SK-N-SH treated with all-trans-retinoic acid at 6 μM for 48 hours (cell line): ENCODE measurements at regions not wholly inside any gene's neighbourhood (a gene's known extent, or its start where the extent isn't known, plus 50 kb on each side); places are given as distances from the start of the nearest gene placed in this dataset.

Experiments used
- ATAC-seq: fragments of 200-7000 bp; cut with Tn5 transposase; 3 replicates; pipeline ENCODE4 v1.9.1; 2020; ENCODE audit warnings: mild to moderate bottlenecking, moderate library complexity
- ARNTL ChIP-seq: fragments of 450-650 bp; formaldehyde crosslinking; IDR thresholded peaks from 2 replicates; pipeline ENCODE4 v1.5.0; 2020; ENCODE audit warnings: low read depth, mild to moderate bottlenecking, moderate library complexity, borderline replicate concordance
- BACH2 ChIP-seq: fragments of 250-450 bp; sonication (Bioruptor Pico); IDR thresholded peaks from 2 replicates; pipeline ENCODE4 v1.9.0; 2021; ENCODE audit warnings: mild to moderate bottlenecking, borderline replicate concordance
- CSDC2 ChIP-seq: fragments of 250-450 bp; sonication (Bioruptor Pico); IDR thresholded peaks from 2 replicates; pipeline ENCODE4 v1.5.0; 2020; ENCODE audit warnings: mild to moderate bottlenecking, moderate library complexity
- GLIS3 ChIP-seq: fragments of 250-450 bp; sonication (Bioruptor Pico); IDR thresholded peaks from 2 replicates; pipeline ENCODE4 v1.5.0; 2020; ENCODE audit warnings: mild to moderate bottlenecking, moderate library complexity
- ISL1 ChIP-seq: fragments of 250-450 bp; sonication (Bioruptor Pico); IDR thresholded peaks from 2 replicates; pipeline ENCODE4 v2.1.2; 2022; ENCODE audit warnings: mild to moderate bottlenecking, moderate library complexity
- OSR1 ChIP-seq: fragments of 250-450 bp; sonication (Bioruptor Pico); IDR thresholded peaks from 2 replicates; pipeline ENCODE4 v1.8.0; 2022; ENCODE audit warnings: moderate library complexity, mild to moderate bottlenecking, inconsistent platforms
- PPARA ChIP-seq: fragments of 250-450 bp; sonication (Bioruptor Pico); IDR thresholded peaks from 2 replicates; pipeline ENCODE4 v1.5.0; 2020; ENCODE audit warnings: mild to moderate bottlenecking, borderline replicate concordance
- RARB ChIP-seq: fragments of 250-450 bp; sonication (Bioruptor Pico); IDR thresholded peaks from 2 replicates; pipeline ENCODE4 v1.8.0; 2021; ENCODE audit warnings: mild to moderate bottlenecking, moderate library complexity
- SNAI2 ChIP-seq: fragments of 250-450 bp; sonication (Bioruptor Pico); IDR thresholded peaks from 2 replicates; pipeline ENCODE4 v1.5.0; 2020; ENCODE audit warnings: mild to moderate bottlenecking, moderate library complexity
- TCF4 ChIP-seq: fragments of 250-450 bp; sonication (Bioruptor Pico); IDR thresholded peaks from 2 replicates; pipeline ENCODE4 v1.8.0; 2021; ENCODE audit warnings: mild to moderate bottlenecking, moderate library complexity, borderline replicate concordance
- ZC3H10 ChIP-seq: fragments of 250-450 bp; sonication (Bioruptor Pico); IDR thresholded peaks from 2 replicates; pipeline ENCODE4 v1.5.1; 2021; ENCODE audit warnings: mild to moderate bottlenecking, moderate library complexity
- ZFP3 ChIP-seq: fragments of 250-450 bp; sonication (Bioruptor Pico); IDR thresholded peaks from 2 replicates; pipeline ENCODE4 v1.5.0; 2020; ENCODE audit warnings: mild to moderate bottlenecking, moderate library complexity
- ZNF565 ChIP-seq: fragments of 450-650 bp; formaldehyde crosslinking; conservative IDR thresholded peaks from 2 replicates; pipeline ENCODE4 v1.5.0; 2020; ENCODE audit warnings: low read depth, mild to moderate bottlenecking, moderate library complexity
- ZNF70 ChIP-seq: fragments of 450-650 bp; formaldehyde crosslinking; IDR thresholded peaks from 2 replicates; pipeline ENCODE4 v1.5.0; 2020; ENCODE audit warnings: mild to moderate bottlenecking, moderate library complexity
- TF ChIP-seq, protein P1 (sequence below): fragments of 250-450 bp; sonication (Bioruptor Pico); IDR thresholded peaks from 2 replicates; pipeline ENCODE4 v1.8.0; 2021; ENCODE audit warnings: low read depth, mild to moderate bottlenecking, moderate library complexity, borderline replicate concordance
- TF ChIP-seq, protein P2 (sequence below): fragments of 250-450 bp; sonication (Bioruptor Pico); IDR thresholded peaks from 2 replicates; pipeline ENCODE4 v1.5.1; 2020; ENCODE audit warnings: low read depth, mild to moderate bottlenecking, moderate library complexity
- TF ChIP-seq, protein P3 (sequence below): fragments of 250-450 bp; sonication (Bioruptor Pico); IDR thresholded peaks from 2 replicates; pipeline ENCODE4 v1.5.0; 2020; ENCODE audit warnings: mild to moderate bottlenecking, moderate library complexity
- TF ChIP-seq, protein P4 (sequence below): fragments of 250-450 bp; sonication (Bioruptor Pico); IDR thresholded peaks from 2 replicates; pipeline ENCODE4 v1.8.0; 2020; ENCODE audit warnings: mild to moderate bottlenecking, moderate library complexity, borderline replicate concordance

DNA sequence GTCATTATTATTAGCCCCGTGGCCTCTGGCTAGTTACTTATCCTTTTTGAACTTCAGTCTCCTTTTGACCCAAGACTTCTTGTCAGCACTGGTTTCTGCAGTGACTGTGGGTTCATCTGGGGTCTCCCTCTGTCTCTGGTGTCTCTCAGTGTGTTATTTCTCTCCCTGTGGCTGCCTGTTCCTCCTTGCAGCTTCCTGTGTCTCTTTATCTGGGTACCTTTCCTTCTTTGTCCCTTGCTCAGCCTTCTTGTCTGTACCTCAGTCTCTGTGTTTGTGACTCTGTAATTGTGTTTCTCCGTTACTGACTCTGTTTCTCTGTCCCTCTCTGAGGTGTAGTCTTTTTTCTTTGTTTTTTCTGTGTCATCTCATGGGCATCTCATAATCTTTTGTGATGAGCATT, 102.6 kb upstream of the CDH11 start:
- TF ChIP-seq RARB (CRISPR knock-in tag) (no peak), TCF4 (CRISPR knock-in tag) (no peak), ZNF70 (CRISPR knock-in tag) (no peak), PPARA (no peak), ZFP3 (CRISPR knock-in tag) (no peak)
- TF ChIP-seq, protein P1, sequence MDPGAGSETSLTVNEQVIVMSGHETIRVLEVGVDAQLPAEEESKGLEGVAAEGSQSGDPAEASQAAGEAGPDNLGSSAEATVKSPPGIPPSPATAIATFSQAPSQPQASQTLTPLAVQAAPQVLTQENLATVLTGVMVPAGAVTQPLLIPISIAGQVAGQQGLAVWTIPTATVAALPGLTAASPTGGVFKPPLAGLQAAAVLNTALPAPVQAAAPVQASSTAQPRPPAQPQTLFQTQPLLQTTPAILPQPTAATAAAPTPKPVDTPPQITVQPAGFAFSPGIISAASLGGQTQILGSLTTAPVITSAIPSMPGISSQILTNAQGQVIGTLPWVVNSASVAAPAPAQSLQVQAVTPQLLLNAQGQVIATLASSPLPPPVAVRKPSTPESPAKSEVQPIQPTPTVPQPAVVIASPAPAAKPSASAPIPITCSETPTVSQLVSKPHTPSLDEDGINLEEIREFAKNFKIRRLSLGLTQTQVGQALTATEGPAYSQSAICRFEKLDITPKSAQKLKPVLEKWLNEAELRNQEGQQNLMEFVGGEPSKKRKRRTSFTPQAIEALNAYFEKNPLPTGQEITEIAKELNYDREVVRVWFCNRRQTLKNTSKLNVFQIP, result no peak
- ATAC-seq, result no peak

DNA sequence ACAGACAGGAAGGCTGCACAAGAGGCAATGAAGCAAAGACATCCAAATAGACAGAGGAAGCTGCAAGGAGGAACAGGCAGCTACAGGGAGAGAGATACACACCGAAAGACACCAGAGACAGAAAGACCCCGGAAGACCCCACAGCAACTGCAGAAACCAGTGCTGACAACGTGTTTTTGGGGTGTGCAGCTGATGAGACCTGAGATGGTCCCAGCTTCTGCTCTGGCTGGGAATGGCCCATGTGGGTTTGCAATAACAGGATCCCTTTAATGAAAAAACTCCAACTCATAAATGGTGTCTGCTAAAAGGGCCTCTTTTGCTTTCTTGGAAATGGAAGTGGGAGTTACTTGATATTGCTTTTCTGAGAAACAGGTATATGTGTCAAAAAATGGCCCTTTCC, 101.5 kb upstream of the CDH11 start:
- TF ChIP-seq ZFP3 (CRISPR knock-in tag) (no peak), BACH2 (CRISPR knock-in tag) (no peak), OSR1 (CRISPR knock-in tag) (no peak), CSDC2 (no peak), SNAI2 (CRISPR knock-in tag) (no peak), GLIS3 (CRISPR knock-in tag) (no peak), ARNTL (CRISPR knock-in tag) (no peak), ZC3H10 (no peak), ISL1 (CRISPR knock-in tag) (no peak), TCF4 (CRISPR knock-in tag) (no peak), ZNF565 (CRISPR knock-in tag) (no peak)
- TF ChIP-seq, protein P2, sequence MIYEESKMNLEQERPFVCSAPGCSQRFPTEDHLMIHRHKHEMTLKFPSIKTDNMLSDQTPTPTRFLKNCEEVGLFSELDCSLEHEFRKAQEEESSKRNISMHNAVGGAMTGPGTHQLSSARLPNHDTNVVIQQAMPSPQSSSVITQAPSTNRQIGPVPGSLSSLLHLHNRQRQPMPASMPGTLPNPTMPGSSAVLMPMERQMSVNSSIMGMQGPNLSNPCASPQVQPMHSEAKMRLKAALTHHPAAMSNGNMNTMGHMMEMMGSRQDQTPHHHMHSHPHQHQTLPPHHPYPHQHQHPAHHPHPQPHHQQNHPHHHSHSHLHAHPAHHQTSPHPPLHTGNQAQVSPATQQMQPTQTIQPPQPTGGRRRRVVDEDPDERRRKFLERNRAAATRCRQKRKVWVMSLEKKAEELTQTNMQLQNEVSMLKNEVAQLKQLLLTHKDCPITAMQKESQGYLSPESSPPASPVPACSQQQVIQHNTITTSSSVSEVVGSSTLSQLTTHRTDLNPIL, result no peak
- TF ChIP-seq, protein P3, sequence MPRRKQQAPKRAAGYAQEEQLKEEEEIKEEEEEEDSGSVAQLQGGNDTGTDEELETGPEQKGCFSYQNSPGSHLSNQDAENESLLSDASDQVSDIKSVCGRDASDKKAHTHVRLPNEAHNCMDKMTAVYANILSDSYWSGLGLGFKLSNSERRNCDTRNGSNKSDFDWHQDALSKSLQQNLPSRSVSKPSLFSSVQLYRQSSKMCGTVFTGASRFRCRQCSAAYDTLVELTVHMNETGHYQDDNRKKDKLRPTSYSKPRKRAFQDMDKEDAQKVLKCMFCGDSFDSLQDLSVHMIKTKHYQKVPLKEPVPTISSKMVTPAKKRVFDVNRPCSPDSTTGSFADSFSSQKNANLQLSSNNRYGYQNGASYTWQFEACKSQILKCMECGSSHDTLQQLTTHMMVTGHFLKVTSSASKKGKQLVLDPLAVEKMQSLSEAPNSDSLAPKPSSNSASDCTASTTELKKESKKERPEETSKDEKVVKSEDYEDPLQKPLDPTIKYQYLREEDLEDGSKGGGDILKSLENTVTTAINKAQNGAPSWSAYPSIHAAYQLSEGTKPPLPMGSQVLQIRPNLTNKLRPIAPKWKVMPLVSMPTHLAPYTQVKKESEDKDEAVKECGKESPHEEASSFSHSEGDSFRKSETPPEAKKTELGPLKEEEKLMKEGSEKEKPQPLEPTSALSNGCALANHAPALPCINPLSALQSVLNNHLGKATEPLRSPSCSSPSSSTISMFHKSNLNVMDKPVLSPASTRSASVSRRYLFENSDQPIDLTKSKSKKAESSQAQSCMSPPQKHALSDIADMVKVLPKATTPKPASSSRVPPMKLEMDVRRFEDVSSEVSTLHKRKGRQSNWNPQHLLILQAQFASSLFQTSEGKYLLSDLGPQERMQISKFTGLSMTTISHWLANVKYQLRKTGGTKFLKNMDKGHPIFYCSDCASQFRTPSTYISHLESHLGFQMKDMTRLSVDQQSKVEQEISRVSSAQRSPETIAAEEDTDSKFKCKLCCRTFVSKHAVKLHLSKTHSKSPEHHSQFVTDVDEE (CRISPR knock-in tag), result no peak
- TF ChIP-seq, all 23 proteins: peak for 0

DNA sequence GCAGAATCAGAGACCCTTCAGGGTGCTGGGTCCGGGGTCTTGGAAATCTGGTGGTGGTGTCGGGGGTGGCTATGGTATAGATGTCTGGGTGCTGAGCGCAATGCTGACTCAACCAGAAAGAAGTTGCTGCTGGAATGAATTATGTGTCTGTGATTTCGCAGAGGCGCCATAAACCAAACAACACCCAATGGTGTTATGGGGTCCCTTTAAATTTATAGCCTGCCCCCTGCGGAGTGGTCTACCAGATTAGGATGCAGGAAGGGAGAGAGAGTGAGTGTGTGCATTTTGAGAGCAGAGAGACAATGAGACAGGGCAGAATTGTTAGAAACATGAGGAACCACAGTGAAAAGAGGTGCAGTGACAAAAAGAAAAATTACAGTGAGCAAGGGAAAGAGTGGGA, 100.7 kb upstream of the CDH11 start:
- no peak for TF ChIP-seq RARB (CRISPR knock-in tag)
- no peak for TF ChIP-seq BACH2 (CRISPR knock-in tag)
- TF ChIP-seq ZFP3 (CRISPR knock-in tag), result no peak
- TF ChIP-seq, protein P4, sequence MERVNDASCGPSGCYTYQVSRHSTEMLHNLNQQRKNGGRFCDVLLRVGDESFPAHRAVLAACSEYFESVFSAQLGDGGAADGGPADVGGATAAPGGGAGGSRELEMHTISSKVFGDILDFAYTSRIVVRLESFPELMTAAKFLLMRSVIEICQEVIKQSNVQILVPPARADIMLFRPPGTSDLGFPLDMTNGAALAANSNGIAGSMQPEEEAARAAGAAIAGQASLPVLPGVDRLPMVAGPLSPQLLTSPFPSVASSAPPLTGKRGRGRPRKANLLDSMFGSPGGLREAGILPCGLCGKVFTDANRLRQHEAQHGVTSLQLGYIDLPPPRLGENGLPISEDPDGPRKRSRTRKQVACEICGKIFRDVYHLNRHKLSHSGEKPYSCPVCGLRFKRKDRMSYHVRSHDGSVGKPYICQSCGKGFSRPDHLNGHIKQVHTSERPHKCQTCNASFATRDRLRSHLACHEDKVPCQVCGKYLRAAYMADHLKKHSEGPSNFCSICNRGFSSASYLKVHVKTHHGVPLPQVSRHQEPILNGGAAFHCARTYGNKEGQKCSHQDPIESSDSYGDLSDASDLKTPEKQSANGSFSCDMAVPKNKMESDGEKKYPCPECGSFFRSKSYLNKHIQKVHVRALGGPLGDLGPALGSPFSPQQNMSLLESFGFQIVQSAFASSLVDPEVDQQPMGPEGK, result no peak
- no peak for TF ChIP-seq SNAI2 (CRISPR knock-in tag)
- TF ChIP-seq, protein P2, result no peak
- TF ChIP-seq, protein P1, result no peak
- no peak for TF ChIP-seq ARNTL (CRISPR knock-in tag)
- no peak for TF ChIP-seq ZNF70 (CRISPR knock-in tag)
- TF ChIP-seq GLIS3 (CRISPR knock-in tag), result no peak
- no peak for ATAC-seq

More for the DNA sequence above, 101.5 kb upstream of the CDH11 start:
- ATAC-seq, result no peak
